OCI-LY1 (cell line): ENCODE measurements at regions not wholly inside any gene's neighbourhood (a gene's known extent, or its start where the extent isn't known, plus 50 kb on each side); places are given as distances from the start of the nearest gene placed in this dataset.

Experiments used
- EZH2 ChIP-seq: fragments of 200-600 bp; sonication (generic), shearing (Covaris generic); IDR thresholded peaks from 2 replicates; pipeline ENCODE4 v1.8.0; 2017; ENCODE audit warnings: borderline replicate concordance, mixed run types, mild to moderate bottlenecking, antibody characterized with exemption, low read length, moderate library complexity, mixed read lengths
- TF ChIP-seq, protein P1 (sequence below): fragments of 200-600 bp; sonication (generic), shearing (Covaris generic); IDR thresholded peaks from 2 replicates; pipeline ENCODE4 v1.5.1; 2017; ENCODE audit warnings: mild to moderate bottlenecking, antibody characterized with exemption, low read length, moderate library complexity, mixed read lengths

DNA sequence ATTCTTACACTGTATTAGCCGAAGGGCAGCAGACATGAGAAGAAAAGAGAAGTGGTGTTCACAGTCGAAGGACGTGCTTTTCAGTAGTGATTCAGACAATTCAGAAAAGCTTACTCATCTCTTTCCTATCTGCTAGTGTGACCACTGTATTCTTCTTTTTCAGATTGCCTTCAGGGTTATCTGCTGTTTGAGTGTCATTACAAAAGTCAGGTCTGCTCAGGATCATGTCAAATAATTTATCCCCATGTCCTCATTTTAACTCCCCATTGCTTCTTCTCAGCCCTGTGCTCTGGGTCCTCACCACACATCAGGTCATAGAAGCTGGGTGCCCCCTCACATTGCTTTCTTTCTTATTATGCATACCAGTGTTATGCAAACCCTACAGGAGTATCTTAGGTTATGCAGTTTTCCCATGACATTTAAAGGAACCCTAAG is 394.0 kb downstream of the CETN3 start:
- TF ChIP-seq EZH2 = no peak
- TF ChIP-seq, protein P1, sequence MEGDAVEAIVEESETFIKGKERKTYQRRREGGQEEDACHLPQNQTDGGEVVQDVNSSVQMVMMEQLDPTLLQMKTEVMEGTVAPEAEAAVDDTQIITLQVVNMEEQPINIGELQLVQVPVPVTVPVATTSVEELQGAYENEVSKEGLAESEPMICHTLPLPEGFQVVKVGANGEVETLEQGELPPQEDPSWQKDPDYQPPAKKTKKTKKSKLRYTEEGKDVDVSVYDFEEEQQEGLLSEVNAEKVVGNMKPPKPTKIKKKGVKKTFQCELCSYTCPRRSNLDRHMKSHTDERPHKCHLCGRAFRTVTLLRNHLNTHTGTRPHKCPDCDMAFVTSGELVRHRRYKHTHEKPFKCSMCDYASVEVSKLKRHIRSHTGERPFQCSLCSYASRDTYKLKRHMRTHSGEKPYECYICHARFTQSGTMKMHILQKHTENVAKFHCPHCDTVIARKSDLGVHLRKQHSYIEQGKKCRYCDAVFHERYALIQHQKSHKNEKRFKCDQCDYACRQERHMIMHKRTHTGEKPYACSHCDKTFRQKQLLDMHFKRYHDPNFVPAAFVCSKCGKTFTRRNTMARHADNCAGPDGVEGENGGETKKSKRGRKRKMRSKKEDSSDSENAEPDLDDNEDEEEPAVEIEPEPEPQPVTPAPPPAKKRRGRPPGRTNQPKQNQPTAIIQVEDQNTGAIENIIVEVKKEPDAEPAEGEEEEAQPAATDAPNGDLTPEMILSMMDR = no peak
